Nephron progenitor cell (in vitro differentiated cells): ENCODE measurements at regions not wholly inside any gene's neighbourhood (a gene's known extent, or its start where the extent isn't known, plus 50 kb on each side); places are given as distances from the start of the nearest gene placed in this dataset.

ENCODE experiments used
- DNase-seq: peaks from one replicate; pipeline ENCODE4 v3.0.0; 2021
- H3K27ac Mint-ChIP-seq: 2 replicates; pipeline ENCODE4 v1.8.0; 2021; ENCODE audit warnings: mild to moderate bottlenecking, moderate library complexity, mixed read lengths
- H3K27me3 Mint-ChIP-seq: 2 replicates; pipeline ENCODE4 v1.8.0; 2021; ENCODE audit warnings: mild to moderate bottlenecking, low read depth, mixed read lengths; ENCODE audit not compliant: poor library complexity
- H3K36me3 Mint-ChIP-seq: 2 replicates; pipeline ENCODE4 v1.8.0; 2021; ENCODE audit warnings: low read depth, mixed read lengths
- H3K4me1 Mint-ChIP-seq: 2 replicates; pipeline ENCODE4 v1.8.0; 2021; ENCODE audit warnings: mixed read lengths
- H3K4me3 Mint-ChIP-seq: 2 replicates; pipeline ENCODE4 v1.8.0; 2021; ENCODE audit warnings: mild to moderate bottlenecking, moderate library complexity, mixed read lengths
- H3K9me3 Mint-ChIP-seq: 2 replicates; pipeline ENCODE4 v1.8.0; 2021; ENCODE audit warnings: mild to moderate bottlenecking, moderate library complexity, mixed read lengths
- CTCF ChIP-seq: fragments of 200-600 bp; sonication (generic); IDR thresholded peaks from 2 replicates; pipeline ENCODE4 v1.5.0; 2021; ENCODE audit warnings: antibody characterized with exemption

- no peak overlapping the region for H3K27ac Mint-ChIP-seq
- H3K36me3 Mint-ChIP-seq = no peaks in the 10 kb centered on the region
- peaks cover 4% of the 10 kb centered on the region for H3K27me3 Mint-ChIP-seq
- H3K4me3 Mint-ChIP-seq = no peak overlapping the region
- no peaks in the 10 kb centered on the region for H3K9me3 Mint-ChIP-seq
- no peak for TF ChIP-seq CTCF
- DNase-seq = no peak
- H3K4me1 Mint-ChIP-seq = no peaks in the 10 kb centered on the region
Measured at GRCh38 chr10:31197886-31198285, 121.1 kb upstream of the ZEB1 start.

GRCh38 chr10:31204090-31204489 lies 114.9 kb upstream of the ZEB1 start:
- Mint-ChIP-seq H3K9me3 (no peaks in the 10 kb centered on the region), H3K36me3 (no peaks in the 10 kb centered on the region), H3K27me3 (no peaks in the 10 kb centered on the region), H3K27ac (no peak overlapping the region), H3K4me1 (no peaks in the 10 kb centered on the region), H3K4me3 (no peak overlapping the region)
- TF ChIP-seq CTCF = no peak
- DNase-seq = no peak

GRCh38 chr10:31207636-31208035 lies 111.4 kb upstream of the ZEB1 start:
- Mint-ChIP-seq H3K4me1 (no peaks in the 10 kb centered on the region), H3K27ac (no peak overlapping the region), H3K36me3 (no peaks in the 10 kb centered on the region), H3K4me3 (no peak overlapping the region), H3K9me3 (no peaks in the 10 kb centered on the region), H3K27me3 (no peaks in the 10 kb centered on the region)
- no peak for TF ChIP-seq CTCF
- DNase-seq = no peak

GRCh38 chr10:31209478-31209877 lies 109.5 kb upstream of the ZEB1 start:
- Mint-ChIP-seq H3K4me3 (no peak overlapping the region), H3K9me3 (no peaks in the 10 kb centered on the region), H3K27ac (no peak overlapping the region), H3K36me3 (no peaks in the 10 kb centered on the region), H3K27me3 (no peaks in the 10 kb centered on the region), H3K4me1 (no peaks in the 10 kb centered on the region)
- no peak for DNase-seq
- no peak for TF ChIP-seq CTCF

- TF ChIP-seq CTCF = no peak
- H3K27me3 Mint-ChIP-seq = no peaks in the 10 kb centered on the region
- no peak overlapping the region for H3K27ac Mint-ChIP-seq
Measured at GRCh38 chr10:31210190-31210589, 108.8 kb upstream of the ZEB1 start.

GRCh38 chr10:31213959-31214358 lies 105.1 kb upstream of the ZEB1 start:
- Mint-ChIP-seq H3K9me3 (no peaks in the 10 kb centered on the region), H3K27ac (no peak overlapping the region), H3K27me3 (no peaks in the 10 kb centered on the region), H3K4me3 (no peak overlapping the region), H3K36me3 (no peaks in the 10 kb centered on the region), H3K4me1 (no peaks in the 10 kb centered on the region)
- no peak for TF ChIP-seq CTCF
- no peak for DNase-seq

More at GRCh38 chr10:31210190-31210589, 108.8 kb upstream of the ZEB1 start:
- Mint-ChIP-seq H3K9me3 (no peaks in the 10 kb centered on the region), H3K4me1 (no peaks in the 10 kb centered on the region), H3K36me3 (no peaks in the 10 kb centered on the region), H3K4me3 (no peak overlapping the region)
- no peak for DNase-seq
